ENCODE measurements at regions not wholly inside any gene's neighbourhood (a gene's known extent, or its start where the extent isn't known, plus 50 kb on each side); places are given as distances from the start of the nearest gene placed in this dataset.

DNA sequence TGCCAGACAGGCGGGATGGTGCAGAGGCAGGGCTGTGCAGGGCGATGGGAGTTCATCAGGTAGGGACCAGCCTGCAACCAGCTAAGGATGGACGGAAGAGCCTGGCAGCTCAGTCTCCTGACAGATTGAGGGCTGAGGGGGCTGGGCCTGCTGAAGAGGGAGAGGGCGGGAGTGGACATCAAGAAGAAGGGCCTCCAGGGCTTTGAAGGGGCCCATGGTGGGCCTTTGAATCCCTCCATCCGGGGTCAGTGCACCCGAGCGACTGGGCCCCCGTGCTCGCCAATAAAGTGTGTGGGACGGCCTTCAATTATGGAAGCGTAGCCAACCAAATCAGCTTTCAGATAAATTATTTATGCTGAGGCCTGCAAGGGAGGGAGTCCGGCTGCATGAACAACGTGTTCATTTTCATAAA is 431.2 kb downstream of the RPS24 start:
- TF ChIP-seq, protein P1, sequence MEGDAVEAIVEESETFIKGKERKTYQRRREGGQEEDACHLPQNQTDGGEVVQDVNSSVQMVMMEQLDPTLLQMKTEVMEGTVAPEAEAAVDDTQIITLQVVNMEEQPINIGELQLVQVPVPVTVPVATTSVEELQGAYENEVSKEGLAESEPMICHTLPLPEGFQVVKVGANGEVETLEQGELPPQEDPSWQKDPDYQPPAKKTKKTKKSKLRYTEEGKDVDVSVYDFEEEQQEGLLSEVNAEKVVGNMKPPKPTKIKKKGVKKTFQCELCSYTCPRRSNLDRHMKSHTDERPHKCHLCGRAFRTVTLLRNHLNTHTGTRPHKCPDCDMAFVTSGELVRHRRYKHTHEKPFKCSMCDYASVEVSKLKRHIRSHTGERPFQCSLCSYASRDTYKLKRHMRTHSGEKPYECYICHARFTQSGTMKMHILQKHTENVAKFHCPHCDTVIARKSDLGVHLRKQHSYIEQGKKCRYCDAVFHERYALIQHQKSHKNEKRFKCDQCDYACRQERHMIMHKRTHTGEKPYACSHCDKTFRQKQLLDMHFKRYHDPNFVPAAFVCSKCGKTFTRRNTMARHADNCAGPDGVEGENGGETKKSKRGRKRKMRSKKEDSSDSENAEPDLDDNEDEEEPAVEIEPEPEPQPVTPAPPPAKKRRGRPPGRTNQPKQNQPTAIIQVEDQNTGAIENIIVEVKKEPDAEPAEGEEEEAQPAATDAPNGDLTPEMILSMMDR (IDR thresholded peaks at IDR 0.05) = no peak
- TF ChIP-seq POLR2A (IDR thresholded peaks at IDR 0.05) = no peak

Measured in thyroid gland (tissue), 4 donors.